ENCODE measurements at regions not wholly inside any gene's neighbourhood (a gene's known extent, or its start where the extent isn't known, plus 50 kb on each side); places are given as distances from the start of the nearest gene placed in this dataset.

DNA sequence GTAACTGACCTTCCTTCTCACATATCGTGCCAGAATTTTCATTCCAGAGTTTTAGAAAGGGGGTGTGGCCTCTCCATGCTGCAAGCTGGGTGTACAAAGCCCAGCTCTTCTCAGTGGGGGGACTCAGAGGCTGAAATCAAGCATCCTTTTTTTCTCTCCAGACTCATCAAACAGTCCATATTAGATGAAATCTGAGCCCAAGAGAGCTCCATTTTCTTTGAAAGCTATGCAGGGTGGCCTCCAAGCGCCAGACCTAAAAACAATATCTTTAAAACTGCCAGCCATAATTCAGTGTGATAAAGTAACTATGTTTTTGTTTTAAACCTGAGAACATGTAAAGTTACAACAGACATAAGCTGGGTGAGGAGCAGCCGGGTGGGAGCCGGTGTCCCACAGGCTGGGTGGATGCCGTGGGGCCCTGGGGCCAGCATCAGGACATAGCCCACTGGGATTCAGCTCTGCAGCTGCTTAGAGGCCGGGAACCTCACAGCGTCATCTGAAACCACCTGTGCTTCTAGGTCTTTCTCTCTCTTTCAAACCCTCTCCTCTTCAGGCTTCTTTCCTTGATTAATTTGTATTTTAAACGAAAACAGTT, 249.2 kb downstream of the ZNF536 start:
- TF ChIP-seq, protein P1, sequence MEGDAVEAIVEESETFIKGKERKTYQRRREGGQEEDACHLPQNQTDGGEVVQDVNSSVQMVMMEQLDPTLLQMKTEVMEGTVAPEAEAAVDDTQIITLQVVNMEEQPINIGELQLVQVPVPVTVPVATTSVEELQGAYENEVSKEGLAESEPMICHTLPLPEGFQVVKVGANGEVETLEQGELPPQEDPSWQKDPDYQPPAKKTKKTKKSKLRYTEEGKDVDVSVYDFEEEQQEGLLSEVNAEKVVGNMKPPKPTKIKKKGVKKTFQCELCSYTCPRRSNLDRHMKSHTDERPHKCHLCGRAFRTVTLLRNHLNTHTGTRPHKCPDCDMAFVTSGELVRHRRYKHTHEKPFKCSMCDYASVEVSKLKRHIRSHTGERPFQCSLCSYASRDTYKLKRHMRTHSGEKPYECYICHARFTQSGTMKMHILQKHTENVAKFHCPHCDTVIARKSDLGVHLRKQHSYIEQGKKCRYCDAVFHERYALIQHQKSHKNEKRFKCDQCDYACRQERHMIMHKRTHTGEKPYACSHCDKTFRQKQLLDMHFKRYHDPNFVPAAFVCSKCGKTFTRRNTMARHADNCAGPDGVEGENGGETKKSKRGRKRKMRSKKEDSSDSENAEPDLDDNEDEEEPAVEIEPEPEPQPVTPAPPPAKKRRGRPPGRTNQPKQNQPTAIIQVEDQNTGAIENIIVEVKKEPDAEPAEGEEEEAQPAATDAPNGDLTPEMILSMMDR (IDR thresholded peaks at IDR 0.05) = no peak
- TF ChIP-seq POLR2A (IDR thresholded peaks at IDR 0.05) = no peak

Data from body of pancreas (tissue), 4 donors.